DND-41 (cell line): ENCODE measurements at regions not wholly inside any gene's neighbourhood (a gene's known extent, or its start where the extent isn't known, plus 50 kb on each side); places are given as distances from the start of the nearest gene placed in this dataset.

Source experiments
- ATAC-seq: fragments of 200-7000 bp; cut with Tn5 transposase; 3 replicates; pipeline ENCODE4 v1.9.1; 2021; ENCODE audit warnings: low read depth; ENCODE audit not compliant: insufficient read depth
- DNase-seq: peaks from one replicate; pipeline ENCODE4 v3.0.0-alpha.2; 2020
- H2AFZ ChIP-seq: 2 replicates; pipeline ENCODE4 v1.6.0; 2012; ENCODE audit warnings: low read depth, low read length
- H3K27ac ChIP-seq: 2 replicates; pipeline ENCODE4 v1.5.1; 2012; ENCODE audit warnings: low read length, inconsistent platforms
- H3K27me3 ChIP-seq: fragments of 200-600 bp; sonication (generic); 2 replicates; pipeline ENCODE4 v1.6.0; 2012; ENCODE audit warnings: low read length, mild to moderate bottlenecking, inconsistent platforms; ENCODE audit not compliant: insufficient read depth, poor library complexity
- H3K36me3 ChIP-seq: 2 replicates; pipeline ENCODE4 v1.5.1; 2012; ENCODE audit warnings: low read length, inconsistent platforms; ENCODE audit not compliant: insufficient read depth
- H3K4me1 ChIP-seq: 2 replicates; pipeline ENCODE4 v1.5.1; 2012; ENCODE audit warnings: mild to moderate bottlenecking, low read length; ENCODE audit not compliant: insufficient read depth
- H3K4me2 ChIP-seq: 2 replicates; pipeline ENCODE4 v1.6.0; 2012; ENCODE audit warnings: mild to moderate bottlenecking, moderate library complexity, low read length, inconsistent platforms; ENCODE audit not compliant: insufficient read depth
- H3K4me3 ChIP-seq, 2 experiments: fragments of 200-600 bp in 1 of 2; shearing (Covaris generic) in 1 of 2; 2 replicates each; pipeline ENCODE4 v1.5.1; 2012 to 2016; ENCODE audit warnings: inconsistent platforms in 2 of 2, low read length in 2 of 2, mild to moderate bottlenecking in 2 of 2, low read depth in 1 of 2, moderate library complexity in 1 of 2
- H3K79me2 ChIP-seq: 2 replicates; pipeline ENCODE4 v1.6.0; 2012; ENCODE audit warnings: low read length, inconsistent platforms; ENCODE audit not compliant: insufficient read depth
- H3K9ac ChIP-seq: 2 replicates; pipeline ENCODE4 v1.6.0; 2012; ENCODE audit warnings: low read depth, mild to moderate bottlenecking, inconsistent platforms, low read length, moderate library complexity
- H3K9me3 ChIP-seq: 2 replicates; pipeline ENCODE4 v1.5.1; 2012; ENCODE audit warnings: low read length, moderate library complexity, mild to moderate bottlenecking, inconsistent platforms; ENCODE audit not compliant: insufficient read depth, severe bottlenecking
- H4K20me1 ChIP-seq: 2 replicates; pipeline ENCODE4 v1.6.0; 2012; ENCODE audit warnings: low read length; ENCODE audit not compliant: insufficient read depth
- EZH2 ChIP-seq: IDR thresholded peaks from 3 replicates; pipeline ENCODE4 v1.6.1; 2012; ENCODE audit warnings: borderline replicate concordance, low read depth, mild to moderate bottlenecking, moderate library complexity, low read length, inconsistent platforms; ENCODE audit not compliant: severe bottlenecking
- TF ChIP-seq, protein P1 (sequence below): IDR thresholded peaks from 2 replicates; pipeline ENCODE4 v1.5.1; 2012; ENCODE audit warnings: borderline replicate concordance, low read length, moderate library complexity, mild to moderate bottlenecking; ENCODE audit not compliant: poor library complexity, severe bottlenecking; ENCODE audit errors: extremely low read depth

DNA sequence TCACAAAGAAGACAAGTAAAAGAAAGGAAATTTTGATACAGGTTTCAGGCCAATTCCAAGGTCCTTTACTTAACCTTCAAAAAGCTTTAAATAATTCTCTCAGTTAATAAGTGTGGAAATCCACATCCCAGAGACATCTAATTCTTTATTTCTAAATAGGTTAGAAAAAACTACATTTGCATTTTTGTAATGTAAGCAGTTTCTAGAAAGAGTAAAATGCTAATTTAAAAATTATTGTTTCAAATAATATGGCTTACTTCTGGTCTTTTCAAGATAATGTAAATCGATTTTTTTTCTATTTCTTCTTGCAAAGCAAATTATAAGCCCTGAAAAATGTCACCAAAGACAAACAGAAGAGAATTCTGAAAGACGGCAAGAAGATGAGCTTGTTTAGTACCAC lies 180.4 kb upstream of the HHIP start:
- no peak for ATAC-seq
- H3K79me2 ChIP-seq: no peaks in the 10 kb centered on the region
- H2AFZ ChIP-seq: no peak overlapping the region
- H3K9me3 ChIP-seq: no peaks in the 10 kb centered on the region
- no peaks in the 10 kb centered on the region for H3K27me3 ChIP-seq
- H3K4me2 ChIP-seq: no peak overlapping the region
- H3K36me3 ChIP-seq: no peaks in the 10 kb centered on the region
- no peak for TF ChIP-seq EZH2
- TF ChIP-seq, protein P1, sequence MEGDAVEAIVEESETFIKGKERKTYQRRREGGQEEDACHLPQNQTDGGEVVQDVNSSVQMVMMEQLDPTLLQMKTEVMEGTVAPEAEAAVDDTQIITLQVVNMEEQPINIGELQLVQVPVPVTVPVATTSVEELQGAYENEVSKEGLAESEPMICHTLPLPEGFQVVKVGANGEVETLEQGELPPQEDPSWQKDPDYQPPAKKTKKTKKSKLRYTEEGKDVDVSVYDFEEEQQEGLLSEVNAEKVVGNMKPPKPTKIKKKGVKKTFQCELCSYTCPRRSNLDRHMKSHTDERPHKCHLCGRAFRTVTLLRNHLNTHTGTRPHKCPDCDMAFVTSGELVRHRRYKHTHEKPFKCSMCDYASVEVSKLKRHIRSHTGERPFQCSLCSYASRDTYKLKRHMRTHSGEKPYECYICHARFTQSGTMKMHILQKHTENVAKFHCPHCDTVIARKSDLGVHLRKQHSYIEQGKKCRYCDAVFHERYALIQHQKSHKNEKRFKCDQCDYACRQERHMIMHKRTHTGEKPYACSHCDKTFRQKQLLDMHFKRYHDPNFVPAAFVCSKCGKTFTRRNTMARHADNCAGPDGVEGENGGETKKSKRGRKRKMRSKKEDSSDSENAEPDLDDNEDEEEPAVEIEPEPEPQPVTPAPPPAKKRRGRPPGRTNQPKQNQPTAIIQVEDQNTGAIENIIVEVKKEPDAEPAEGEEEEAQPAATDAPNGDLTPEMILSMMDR: no peak
- no peaks in the 10 kb centered on the region for H3K4me1 ChIP-seq
- H4K20me1 ChIP-seq: no peaks in the 10 kb centered on the region
- DNase-seq: no peak
- H3K9ac ChIP-seq: no peak overlapping the region
- no peak overlapping the region for H3K4me3 ChIP-seq
- H3K27ac ChIP-seq: no peak overlapping the region

DNA sequence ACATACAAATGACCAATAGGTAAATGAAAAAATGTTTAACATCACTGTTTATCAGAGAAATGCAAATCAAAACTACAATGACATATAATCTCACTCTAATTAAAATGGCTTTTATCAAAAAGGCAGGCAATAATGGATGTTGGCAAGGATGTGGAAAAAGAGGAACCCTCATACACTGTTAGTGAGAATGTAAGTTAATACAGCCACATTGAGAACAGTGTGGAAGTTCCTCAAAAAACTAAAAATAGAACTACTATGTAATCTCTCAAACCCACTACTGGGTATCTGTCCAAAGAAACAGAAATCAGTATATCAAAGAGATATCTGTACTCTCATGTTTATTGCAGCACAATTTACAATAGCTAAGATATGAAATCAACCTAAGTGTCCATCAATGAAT lies 165.9 kb upstream of the HHIP start:
- DNase-seq: no peak
- H3K4me3 ChIP-seq: no peak overlapping the region
- no peak overlapping the region for H2AFZ ChIP-seq
- ATAC-seq: no peak
- H3K36me3 ChIP-seq: no peaks in the 10 kb centered on the region
- H3K9ac ChIP-seq: no peak overlapping the region
- H3K4me1 ChIP-seq: no peaks in the 10 kb centered on the region
- no peak overlapping the region for H3K27ac ChIP-seq
- TF ChIP-seq EZH2: no peak
- TF ChIP-seq, protein P1: no peak
- H3K79me2 ChIP-seq: no peaks in the 10 kb centered on the region
- no peaks in the 10 kb centered on the region for H3K27me3 ChIP-seq
- H3K9me3 ChIP-seq: peaks cover 3% of the 10 kb centered on the region
- no peak overlapping the region for H3K4me2 ChIP-seq
- no peaks in the 10 kb centered on the region for H4K20me1 ChIP-seq

DNA sequence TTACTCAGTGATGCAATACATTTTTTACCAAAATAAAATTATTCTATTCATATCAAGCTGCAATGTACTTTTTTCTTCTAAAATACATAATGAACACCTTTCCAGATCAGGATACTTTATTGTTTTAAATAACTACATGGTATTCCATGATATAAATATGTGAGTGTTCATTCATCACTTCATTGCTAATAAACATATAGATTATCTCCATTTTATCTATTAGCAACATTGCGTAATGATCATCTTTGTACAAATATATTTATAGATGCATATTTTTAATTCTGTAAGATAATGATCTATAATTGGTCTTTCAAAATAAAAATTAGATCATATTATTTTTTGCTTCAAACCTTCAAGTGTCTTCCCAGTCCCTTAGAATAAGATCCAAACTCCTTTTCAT lies 156.1 kb upstream of the HHIP start:
- ATAC-seq (no peak), DNase-seq (no peak)
- H3K79me2 ChIP-seq: no peaks in the 10 kb centered on the region
- H3K4me2 ChIP-seq: no peak overlapping the region
- no peak overlapping the region for H2AFZ ChIP-seq
- no peaks in the 10 kb centered on the region for H3K36me3 ChIP-seq
- no peaks in the 10 kb centered on the region for H4K20me1 ChIP-seq
- TF ChIP-seq, protein P1: no peak
- no peak for TF ChIP-seq EZH2
- no peak overlapping the region for H3K9ac ChIP-seq
- H3K9me3 ChIP-seq: no peaks in the 10 kb centered on the region
- H3K4me3 ChIP-seq: no peak overlapping the region
- H3K4me1 ChIP-seq: no peaks in the 10 kb centered on the region
- no peak overlapping the region for H3K27ac ChIP-seq
- no peaks in the 10 kb centered on the region for H3K27me3 ChIP-seq

DNA sequence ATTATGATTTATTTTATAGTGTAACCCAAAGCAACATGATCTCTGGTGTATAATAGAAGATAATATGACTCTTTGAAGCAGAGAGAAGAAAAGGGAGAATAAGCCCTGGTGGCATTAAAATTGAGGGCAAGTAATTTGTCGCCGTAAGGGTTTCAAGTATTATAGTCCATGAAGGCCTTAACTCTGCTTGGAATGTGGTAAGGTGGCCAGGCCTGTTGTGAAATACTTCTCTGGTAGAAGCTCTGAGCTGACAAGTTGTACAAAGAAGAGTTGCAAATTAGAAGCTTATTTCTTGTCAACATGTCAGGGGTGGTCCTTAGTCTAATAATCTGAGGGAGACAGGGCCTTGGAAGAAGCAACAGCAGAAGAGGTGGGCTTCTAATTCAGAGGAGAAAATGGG lies 151.7 kb upstream of the HHIP start:
- H4K20me1 ChIP-seq: no peaks in the 10 kb centered on the region

More for the DNA sequence above, 151.7 kb upstream of the HHIP start:
- no peak overlapping the region for H3K4me2 ChIP-seq
- no peaks in the 10 kb centered on the region for H3K4me1 ChIP-seq
- no peaks in the 10 kb centered on the region for H3K9me3 ChIP-seq
- H3K27me3 ChIP-seq: no peaks in the 10 kb centered on the region
- DNase-seq (no peak), ATAC-seq (no peak)
- no peak overlapping the region for H3K4me3 ChIP-seq
- H2AFZ ChIP-seq: no peak overlapping the region
- H3K9ac ChIP-seq: no peak overlapping the region
- H3K79me2 ChIP-seq: no peaks in the 10 kb centered on the region
- no peak overlapping the region for H3K27ac ChIP-seq
- no peaks in the 10 kb centered on the region for H3K36me3 ChIP-seq
- no peak for TF ChIP-seq EZH2
- TF ChIP-seq, protein P1: no peak
